ENCODE measurements at regions not wholly inside any gene's neighbourhood (a gene's known extent, or its start where the extent isn't known, plus 50 kb on each side); places are given as distances from the start of the nearest gene placed in this dataset.
A peak's percentile ranks its signal among the peaks of the same experiment; 100 is the strongest.

- DNase-seq, result peak in 2 of 3 donors; percentile 60 to 77
- H3K9me3 ChIP-seq, result no peaks in the 10 kb centered on the region
- H3K36me3 ChIP-seq, result no peaks in the 10 kb centered on the region
- peak overlapping the region in 1 of 4 donors; percentile 54 for H3K4me3 ChIP-seq
- H3K27ac ChIP-seq, result peak overlapping the region in 3 of 4 donors; percentile 26 to 88 (median 42)
- peaks cover 6 to 28% (median 11%) of the 10 kb centered on the region in 4 donors for H3K4me1 ChIP-seq
- H3K27me3 ChIP-seq, result peaks cover 0 to 22% of the 10 kb centered on the region in 2 donors
- TF ChIP-seq POLR2A (IDR thresholded peaks at IDR 0.05) (peak; percentile 67 to 75), CTCF (IDR thresholded peaks at IDR 0.05) (peak in 5 of 6 experiments; percentile 26 to 69 (median 62))
These were observed 297.1 kb upstream of the NFE2L3 start for GRCh38 chr7:25854608-25855497.

- no peak for DNase-seq
- Histone ChIP-seq H3K9me3 (no peaks in the 10 kb centered on the region), H3K27me3 (peaks cover 0 to 34% of the 10 kb centered on the region in 2 donors), H3K27ac (peak overlapping the region; percentile 56 to 88 (median 72)), H3K4me1 (peaks cover 6 to 23% (median 11%) of the 10 kb centered on the region in 4 donors), H3K4me3 (peak overlapping the region; percentile 18 to 54 (median 42)), H3K36me3 (no peaks in the 10 kb centered on the region)
- no peak for TF ChIP-seq POLR2A (IDR thresholded peaks at IDR 0.05)
- TF ChIP-seq CTCF (IDR thresholded peaks at IDR 0.05), result no peak
These were observed 295.9 kb upstream of the NFE2L3 start for GRCh38 chr7:25855854-25856782.

- H3K27me3 ChIP-seq, result peaks cover 0 to 27% of the 10 kb centered on the region in 2 donors
- H3K9me3 ChIP-seq, result peaks cover 0 to 5% (median 0%) of the 10 kb centered on the region in 4 donors
- peak in 2 of 3 donors; percentile 73 to 81 for DNase-seq
- peaks cover 0 to 11% (median 5%) of the 10 kb centered on the region in 4 donors for H3K4me1 ChIP-seq
- no peak for TF ChIP-seq CTCF (IDR thresholded peaks at IDR 0.05)
- peak in 1 of 2 donors; percentile 32 for TF ChIP-seq POLR2A (IDR thresholded peaks at IDR 0.05)
- H3K27ac ChIP-seq, result peak overlapping the region; percentile 56 to 88 (median 72)
- H3K4me3 ChIP-seq, result peak overlapping the region; percentile 18 to 54 (median 42)
- H3K36me3 ChIP-seq, result no peaks in the 10 kb centered on the region
These were observed 294.5 kb upstream of the NFE2L3 start for GRCh38 chr7:25857376-25858067.

GRCh38 chr7:25858200-25858524 lies 293.8 kb upstream of the NFE2L3 start:
- no peak overlapping the region for H3K4me3 ChIP-seq
- H3K27me3 ChIP-seq, result peaks cover 0 to 29% of the 10 kb centered on the region in 2 donors
- no peaks in the 10 kb centered on the region for H3K36me3 ChIP-seq
- no peak for TF ChIP-seq POLR2A (IDR thresholded peaks at IDR 0.05)
- no peak for TF ChIP-seq CTCF (IDR thresholded peaks at IDR 0.05)
- H3K4me1 ChIP-seq, result peaks cover 0 to 7% (median 3%) of the 10 kb centered on the region in 4 donors
- peaks cover 0 to 7% (median 0%) of the 10 kb centered on the region in 4 donors for H3K9me3 ChIP-seq
- DNase-seq, result no peak
- H3K27ac ChIP-seq, result peak overlapping the region in 3 of 4 donors; percentile 11 to 88 (median 86)

Measured in Peyer's patch (tissue), 4 donors.